Activated naive CD8-positive, alpha-beta T cell (primary cell): ENCODE measurements at regions not wholly inside any gene's neighbourhood (a gene's known extent, or its start where the extent isn't known, plus 50 kb on each side); places are given as distances from the start of the nearest gene placed in this dataset.

Source experiments
- H3K27ac Mint-ChIP-seq: one replicate; pipeline ENCODE4 v1.8.0; 2021; ENCODE audit warnings: mixed read lengths
- H3K27me3 Mint-ChIP-seq: one replicate; pipeline ENCODE4 v1.8.0; 2021; ENCODE audit warnings: mixed read lengths
- H3K36me3 Mint-ChIP-seq: one replicate; pipeline ENCODE4 v1.8.0; 2021; ENCODE audit warnings: mixed read lengths
- H3K4me1 Mint-ChIP-seq: one replicate; pipeline ENCODE4 v1.8.0; 2021; ENCODE audit warnings: low read depth, mixed read lengths
- H3K4me3 Mint-ChIP-seq: one replicate; pipeline ENCODE4 v1.8.0; 2021; ENCODE audit warnings: mild to moderate bottlenecking, mixed read lengths
- H3K9me3 Mint-ChIP-seq: one replicate; pipeline ENCODE4 v1.8.0; 2021; ENCODE audit warnings: low read depth, mixed read lengths

DNA sequence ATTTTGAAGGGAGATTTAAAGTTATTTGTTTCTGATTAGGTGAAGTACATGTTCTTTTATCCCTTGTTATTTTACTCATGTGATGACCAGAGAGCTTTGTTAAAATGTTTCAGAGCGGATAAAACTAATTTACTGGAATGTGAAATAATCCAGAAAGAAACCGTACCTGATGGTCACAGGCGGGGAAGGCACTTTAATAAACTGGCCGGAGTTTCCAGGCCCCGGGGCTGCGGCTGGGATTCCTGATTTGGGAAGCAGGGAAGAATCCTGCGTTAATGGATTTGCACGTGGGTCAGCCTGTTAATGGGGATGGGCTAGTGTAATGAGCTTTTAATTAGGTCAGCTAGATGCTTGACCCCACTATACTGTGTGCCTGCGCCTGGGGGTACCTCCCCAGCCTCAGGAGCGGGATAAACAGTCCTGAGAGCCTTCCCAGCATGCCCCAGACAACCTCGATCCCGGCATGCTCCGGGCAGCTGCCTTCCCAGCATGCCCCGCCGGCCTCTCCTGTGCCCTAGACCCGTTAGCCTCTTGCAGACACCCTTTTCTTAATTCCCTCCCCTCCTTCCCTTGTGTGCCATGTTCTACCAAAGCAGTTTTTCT is 208.6 kb upstream of the CDKN3 start:
- Mint-ChIP-seq H3K27me3 (no peaks in the 10 kb centered on the region), H3K36me3 (no peaks in the 10 kb centered on the region), H3K27ac (no peak overlapping the region), H3K9me3 (no peaks in the 10 kb centered on the region), H3K4me3 (no peak overlapping the region), H3K4me1 (peaks cover 2% of the 10 kb centered on the region)

DNA sequence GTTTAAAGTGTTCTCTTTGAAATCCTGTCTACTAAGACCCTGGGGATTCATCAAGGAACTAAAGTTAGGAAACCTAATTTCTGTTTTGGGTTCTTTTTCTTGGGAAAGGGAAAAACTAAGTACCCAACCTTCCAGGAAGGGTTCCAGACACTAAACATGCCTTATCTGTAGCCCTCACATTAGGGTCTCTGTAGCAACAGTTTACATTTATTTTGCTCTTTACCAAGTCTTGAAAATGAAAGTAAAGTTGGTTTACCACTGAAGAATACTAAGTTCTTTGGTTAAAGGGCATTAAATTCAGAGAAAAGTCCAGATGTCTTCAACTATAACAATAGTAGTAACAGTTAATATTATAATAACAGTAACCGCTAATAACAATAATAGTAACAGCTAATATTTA is 207.5 kb upstream of the CDKN3 start:
- Mint-ChIP-seq H3K27me3 (no peaks in the 10 kb centered on the region), H3K36me3 (no peaks in the 10 kb centered on the region), H3K27ac (no peak overlapping the region), H3K4me1 (peaks cover 2% of the 10 kb centered on the region), H3K4me3 (no peak overlapping the region), H3K9me3 (no peaks in the 10 kb centered on the region)

DNA sequence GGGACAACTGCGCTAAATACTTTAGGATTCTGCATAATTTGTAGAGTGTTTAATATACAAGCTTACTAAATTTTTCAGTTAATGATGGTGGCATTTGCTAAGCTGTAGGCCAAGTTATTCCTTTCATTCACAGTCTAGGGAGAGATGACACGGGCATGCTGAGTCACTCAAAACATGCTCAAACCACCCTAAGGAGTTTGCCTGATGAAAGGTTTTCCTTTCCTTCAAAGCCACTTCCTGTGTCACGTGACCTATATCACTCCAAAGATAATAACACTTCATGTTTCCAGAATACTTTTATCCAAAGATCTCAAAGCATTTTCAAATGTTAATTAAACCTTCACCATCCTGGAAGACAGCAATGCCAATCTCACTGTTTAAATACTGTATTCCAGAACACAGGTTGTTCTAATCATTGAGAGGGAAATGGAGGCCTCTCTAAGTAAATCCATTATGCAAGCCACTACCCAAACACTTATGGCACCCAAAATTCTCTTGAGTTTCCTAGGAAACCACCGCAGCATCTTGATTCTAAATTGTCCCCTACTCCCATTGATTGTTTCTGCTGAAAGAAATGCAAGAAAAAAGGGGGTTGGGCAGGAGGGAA is 207.0 kb upstream of the CDKN3 start:
- Mint-ChIP-seq H3K9me3 (no peaks in the 10 kb centered on the region), H3K4me3 (no peak overlapping the region), H3K27me3 (no peaks in the 10 kb centered on the region), H3K27ac (no peak overlapping the region), H3K4me1 (peaks cover 2% of the 10 kb centered on the region), H3K36me3 (no peaks in the 10 kb centered on the region)

DNA sequence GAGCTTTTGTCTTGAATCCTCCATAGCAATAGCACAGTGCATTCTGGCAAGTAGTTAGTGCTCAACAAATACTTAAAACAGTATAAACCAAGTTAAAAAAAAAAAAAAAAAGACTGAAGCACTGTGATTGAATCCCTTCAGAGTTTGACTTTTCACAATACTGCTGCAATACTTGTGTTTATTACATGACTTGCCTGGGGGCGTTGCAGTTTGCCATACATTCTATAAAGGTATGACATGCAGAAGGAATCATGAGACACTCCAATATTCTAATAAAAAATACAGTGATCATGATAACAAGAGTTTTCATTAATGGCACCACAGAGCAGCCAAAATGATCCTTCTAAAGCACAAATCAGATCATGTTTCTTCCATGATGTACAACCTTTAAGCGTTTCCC is 205.0 kb upstream of the CDKN3 start:
- Mint-ChIP-seq H3K36me3 (no peaks in the 10 kb centered on the region), H3K27me3 (no peaks in the 10 kb centered on the region), H3K4me3 (no peak overlapping the region), H3K9me3 (no peaks in the 10 kb centered on the region), H3K4me1 (peaks cover 2% of the 10 kb centered on the region), H3K27ac (no peak overlapping the region)

DNA sequence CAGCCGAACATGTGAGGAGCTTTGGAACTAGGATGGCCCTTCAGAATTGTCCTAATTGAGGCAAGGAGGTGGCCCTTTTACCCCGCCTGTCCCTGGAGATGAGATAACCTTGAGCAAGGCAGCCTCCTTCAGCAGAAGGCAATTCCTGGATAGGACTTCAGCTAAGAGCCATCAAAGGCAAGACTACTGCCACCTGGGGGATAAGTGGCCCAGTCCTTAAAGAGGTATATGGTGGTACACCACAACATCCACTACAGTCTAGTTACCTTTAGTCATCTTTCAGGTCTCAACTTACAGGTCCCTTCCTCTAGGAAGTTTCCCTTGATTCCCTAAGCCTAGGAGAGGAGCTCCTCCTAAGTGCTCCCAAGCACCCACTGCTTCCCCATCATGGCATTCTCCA is 204.2 kb upstream of the CDKN3 start:
- no peak overlapping the region for H3K27ac Mint-ChIP-seq
- peaks cover 2% of the 10 kb centered on the region for H3K4me1 Mint-ChIP-seq
- no peak overlapping the region for H3K4me3 Mint-ChIP-seq
- no peaks in the 10 kb centered on the region for H3K36me3 Mint-ChIP-seq
- no peaks in the 10 kb centered on the region for H3K9me3 Mint-ChIP-seq
- no peaks in the 10 kb centered on the region for H3K27me3 Mint-ChIP-seq

DNA sequence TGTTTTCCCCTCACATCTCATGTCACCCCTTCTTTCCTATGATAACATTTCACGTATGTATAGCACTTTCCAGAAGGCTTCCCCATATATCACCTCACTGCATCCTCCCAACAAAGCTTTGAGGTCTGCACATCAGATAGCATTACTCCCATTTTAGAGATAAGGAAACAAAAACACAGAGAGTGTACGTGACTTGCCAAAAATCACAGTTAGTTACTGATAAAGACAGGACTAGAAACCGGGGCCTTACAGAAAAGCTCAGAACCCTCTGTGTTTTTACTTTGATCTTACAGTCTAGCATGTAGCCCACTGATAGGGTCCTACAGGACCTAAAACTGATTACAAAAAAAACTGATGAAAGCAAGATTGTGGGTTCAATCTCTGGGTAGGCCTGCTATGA is 202.9 kb upstream of the CDKN3 start:
- H3K27me3 Mint-ChIP-seq, result no peaks in the 10 kb centered on the region
- peaks cover 2% of the 10 kb centered on the region for H3K4me1 Mint-ChIP-seq
- H3K36me3 Mint-ChIP-seq, result no peaks in the 10 kb centered on the region
- no peaks in the 10 kb centered on the region for H3K9me3 Mint-ChIP-seq
- H3K4me3 Mint-ChIP-seq, result no peak overlapping the region
- H3K27ac Mint-ChIP-seq, result no peak overlapping the region

DNA sequence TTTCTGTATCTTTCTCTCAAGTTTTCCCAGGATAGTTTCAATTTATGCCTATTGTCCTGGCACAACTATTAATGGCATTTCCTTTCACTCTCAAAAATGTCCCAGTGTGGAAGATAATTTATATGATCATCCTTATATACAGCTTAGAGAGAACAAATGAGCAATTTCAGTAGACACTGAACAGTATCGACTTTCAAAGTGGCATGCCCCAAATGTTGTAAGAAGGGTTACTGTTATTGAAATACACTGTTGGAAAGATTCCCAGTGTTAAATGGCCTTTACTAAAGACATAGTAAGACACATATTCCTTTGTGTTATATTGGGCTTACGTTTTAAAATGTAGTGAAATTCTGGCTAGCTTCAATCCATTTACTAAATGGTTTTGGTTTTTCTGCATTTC is 202.3 kb upstream of the CDKN3 start:
- Mint-ChIP-seq H3K27ac (no peak overlapping the region), H3K27me3 (no peaks in the 10 kb centered on the region), H3K4me1 (peaks cover 2% of the 10 kb centered on the region), H3K9me3 (no peaks in the 10 kb centered on the region), H3K36me3 (no peaks in the 10 kb centered on the region), H3K4me3 (no peak overlapping the region)

DNA sequence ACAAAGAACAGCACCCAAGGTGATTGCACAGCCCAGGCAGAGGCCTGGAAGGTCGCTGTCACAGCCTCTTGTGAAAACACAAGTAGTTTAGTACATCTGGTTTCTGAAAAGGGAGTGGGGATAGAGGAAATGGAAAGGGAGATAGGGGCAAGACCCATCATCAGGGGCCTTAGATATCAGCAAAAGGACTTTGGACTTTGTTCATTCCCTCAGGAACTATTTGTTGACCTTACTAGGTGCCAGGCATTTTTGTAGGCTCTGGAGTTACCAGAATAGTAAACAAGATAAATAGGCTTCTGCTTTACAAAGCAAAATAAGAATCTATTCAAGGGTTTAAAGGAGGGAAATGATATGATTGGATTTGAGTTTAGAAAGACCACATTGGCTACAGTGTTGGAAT is 199.4 kb upstream of the CDKN3 start:
- Mint-ChIP-seq H3K27ac (no peak overlapping the region), H3K9me3 (no peaks in the 10 kb centered on the region), H3K4me3 (no peak overlapping the region), H3K27me3 (no peaks in the 10 kb centered on the region), H3K36me3 (no peaks in the 10 kb centered on the region), H3K4me1 (no peaks in the 10 kb centered on the region)

DNA sequence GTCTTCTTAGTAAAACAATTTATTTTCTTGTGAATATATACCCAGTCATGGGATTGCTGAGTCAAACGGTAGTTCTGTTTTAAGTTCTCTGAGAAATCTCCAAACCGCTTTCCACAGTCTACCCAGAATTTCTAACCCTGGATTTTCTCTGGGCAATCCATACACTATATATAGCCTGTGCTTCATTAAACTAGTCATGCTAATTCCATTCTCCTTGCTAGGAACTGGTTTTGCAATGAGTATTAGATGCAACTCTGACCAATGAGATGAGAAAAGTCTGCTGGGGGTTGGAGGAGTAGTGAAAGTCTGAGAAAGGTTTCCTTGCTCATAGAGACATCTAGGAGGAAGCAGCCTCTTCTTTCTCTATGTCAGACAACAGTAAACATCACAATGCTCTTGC is 196.1 kb upstream of the CDKN3 start:
- Mint-ChIP-seq H3K4me1 (no peaks in the 10 kb centered on the region), H3K27ac (no peak overlapping the region), H3K4me3 (no peak overlapping the region), H3K27me3 (peaks cover 3% of the 10 kb centered on the region), H3K36me3 (no peaks in the 10 kb centered on the region), H3K9me3 (no peaks in the 10 kb centered on the region)

DNA sequence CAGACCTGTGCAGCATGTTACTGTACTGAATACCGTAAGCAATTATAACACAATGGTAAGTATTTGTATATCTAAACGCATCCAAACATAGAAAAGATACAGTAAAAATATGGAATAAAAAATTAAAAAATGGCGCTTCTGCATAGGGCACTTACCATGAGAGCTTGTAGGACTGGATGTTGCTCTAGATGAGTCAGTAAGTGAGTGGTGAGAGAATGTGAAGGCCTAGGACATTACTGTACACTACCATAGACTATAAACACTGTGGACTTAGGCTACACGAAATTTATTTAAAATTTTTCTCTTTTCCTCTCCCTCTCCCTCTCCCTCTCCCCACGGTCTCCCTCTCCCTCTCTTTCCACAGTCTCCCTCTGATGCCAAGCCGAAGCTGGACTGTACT is 194.5 kb upstream of the CDKN3 start:
- Mint-ChIP-seq H3K9me3 (no peaks in the 10 kb centered on the region), H3K4me1 (no peaks in the 10 kb centered on the region), H3K4me3 (no peak overlapping the region), H3K27ac (no peak overlapping the region), H3K36me3 (no peaks in the 10 kb centered on the region), H3K27me3 (peaks cover 7% of the 10 kb centered on the region)

DNA sequence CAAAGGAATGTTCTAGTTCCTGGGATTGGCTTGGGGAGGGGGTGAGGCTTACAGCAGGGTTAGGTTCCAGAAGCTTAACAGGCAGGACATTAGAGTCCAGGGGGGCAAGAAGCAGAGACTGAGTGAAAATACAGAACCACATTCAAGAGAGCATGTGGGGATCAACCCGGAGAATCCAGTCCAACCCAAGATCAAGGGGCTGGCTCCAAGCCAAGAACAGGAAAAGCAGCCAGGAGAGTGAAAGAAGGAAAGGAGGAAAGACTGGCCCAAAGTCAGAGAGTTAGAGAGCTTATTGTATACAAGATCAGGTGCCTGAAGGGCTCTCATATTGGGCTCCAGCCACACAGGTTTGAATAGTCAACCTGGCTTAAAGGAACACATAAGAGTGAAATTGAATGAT is 190.3 kb upstream of the CDKN3 start:
- Mint-ChIP-seq H3K36me3 (no peaks in the 10 kb centered on the region), H3K27me3 (peaks cover 7% of the 10 kb centered on the region), H3K9me3 (no peaks in the 10 kb centered on the region), H3K4me3 (no peak overlapping the region), H3K4me1 (no peaks in the 10 kb centered on the region), H3K27ac (no peak overlapping the region)

DNA sequence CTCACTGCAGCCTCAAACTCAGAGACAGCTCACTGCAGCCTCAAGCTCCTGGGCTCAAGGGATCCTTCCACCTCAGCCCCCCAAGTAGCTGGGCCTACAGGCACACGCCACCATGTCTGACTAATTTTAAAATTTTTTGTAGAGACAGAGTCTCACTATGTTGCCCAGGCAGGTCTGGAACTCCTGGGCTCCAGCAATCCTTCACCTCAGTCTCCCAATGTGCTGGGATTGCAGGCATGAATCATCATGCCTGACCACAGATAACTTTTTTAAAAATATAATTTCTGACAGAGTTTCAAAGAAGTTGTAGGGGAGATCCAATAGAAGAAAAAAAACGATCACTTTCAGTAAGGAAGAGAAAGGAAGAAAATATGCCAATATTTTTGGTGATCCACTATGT is 189.7 kb upstream of the CDKN3 start:
- Mint-ChIP-seq H3K27me3 (peaks cover 9% of the 10 kb centered on the region), H3K4me3 (no peak overlapping the region), H3K4me1 (no peaks in the 10 kb centered on the region), H3K27ac (no peak overlapping the region), H3K36me3 (no peaks in the 10 kb centered on the region), H3K9me3 (no peaks in the 10 kb centered on the region)

DNA sequence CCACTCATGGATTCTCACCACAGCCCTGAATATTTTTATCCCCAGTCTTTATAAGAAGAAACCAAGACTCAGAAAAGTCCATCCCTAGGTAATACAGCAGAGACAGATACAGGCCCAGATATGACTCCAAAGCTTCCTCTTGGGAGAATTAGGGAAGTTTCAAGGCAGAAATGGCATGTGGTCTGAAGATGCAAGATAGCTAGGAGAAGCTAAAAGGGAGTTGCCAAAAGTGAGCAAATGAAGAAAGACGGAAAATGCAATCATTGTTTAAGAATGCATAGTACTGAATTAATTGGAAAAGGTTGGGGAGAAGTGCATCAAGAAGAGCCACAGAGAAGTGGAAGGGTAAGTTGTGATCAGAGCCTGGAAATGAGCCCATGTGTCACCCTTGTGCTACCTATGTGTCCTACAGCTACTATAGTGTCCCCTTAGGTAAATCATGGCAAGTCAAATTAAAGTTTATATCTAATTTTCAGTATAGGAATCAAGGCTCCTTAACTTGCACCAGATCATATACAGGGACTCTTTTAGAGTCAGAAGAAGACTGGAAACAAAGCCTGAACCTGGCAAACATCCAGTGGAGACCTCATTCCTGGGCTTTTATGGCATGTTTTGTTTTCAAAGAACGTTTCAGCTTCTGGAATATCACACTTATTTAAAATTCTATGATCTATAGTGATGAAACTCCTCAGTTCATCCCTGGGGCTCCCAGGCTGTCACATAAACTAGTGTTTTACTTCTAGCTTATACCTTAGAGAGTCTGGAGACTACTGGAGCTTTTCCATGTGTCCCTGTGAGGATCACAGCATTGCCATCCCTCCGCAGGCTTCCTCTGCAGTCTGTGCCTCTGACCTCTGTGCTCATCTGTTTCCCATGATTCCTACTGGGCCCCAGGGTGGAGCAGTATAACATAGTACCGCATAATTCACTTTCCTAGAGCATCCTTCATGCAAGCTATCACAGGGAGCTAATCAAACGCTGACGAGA is 189.0 kb upstream of the CDKN3 start:
- no peaks in the 10 kb centered on the region for H3K4me1 Mint-ChIP-seq
- no peak overlapping the region for H3K4me3 Mint-ChIP-seq
- peaks cover 9% of the 10 kb centered on the region for H3K27me3 Mint-ChIP-seq
- no peaks in the 10 kb centered on the region for H3K9me3 Mint-ChIP-seq
- no peaks in the 10 kb centered on the region for H3K36me3 Mint-ChIP-seq
- no peak overlapping the region for H3K27ac Mint-ChIP-seq

DNA sequence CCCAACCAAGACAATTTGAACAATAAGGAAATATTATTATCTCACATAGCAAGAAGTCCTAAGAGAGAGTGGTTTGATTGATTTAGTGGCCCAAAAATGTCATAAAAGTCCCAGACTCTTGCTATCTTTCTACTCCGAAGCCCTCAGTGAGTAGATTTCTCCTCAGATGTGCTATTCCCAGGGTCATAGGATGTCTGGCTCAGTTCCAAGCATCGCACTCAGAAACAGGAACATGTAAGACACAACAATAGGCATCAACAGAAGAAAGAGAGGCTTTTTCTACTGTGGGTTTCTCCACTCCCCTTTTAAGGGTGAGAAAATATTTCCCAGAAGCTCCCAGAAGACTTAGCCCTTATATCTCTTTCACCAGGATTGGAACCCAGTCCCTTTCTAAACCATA is 188.1 kb upstream of the CDKN3 start:
- Mint-ChIP-seq H3K4me1 (no peaks in the 10 kb centered on the region), H3K27me3 (peaks cover 11% of the 10 kb centered on the region), H3K27ac (no peak overlapping the region), H3K4me3 (no peak overlapping the region), H3K36me3 (no peaks in the 10 kb centered on the region), H3K9me3 (no peaks in the 10 kb centered on the region)

DNA sequence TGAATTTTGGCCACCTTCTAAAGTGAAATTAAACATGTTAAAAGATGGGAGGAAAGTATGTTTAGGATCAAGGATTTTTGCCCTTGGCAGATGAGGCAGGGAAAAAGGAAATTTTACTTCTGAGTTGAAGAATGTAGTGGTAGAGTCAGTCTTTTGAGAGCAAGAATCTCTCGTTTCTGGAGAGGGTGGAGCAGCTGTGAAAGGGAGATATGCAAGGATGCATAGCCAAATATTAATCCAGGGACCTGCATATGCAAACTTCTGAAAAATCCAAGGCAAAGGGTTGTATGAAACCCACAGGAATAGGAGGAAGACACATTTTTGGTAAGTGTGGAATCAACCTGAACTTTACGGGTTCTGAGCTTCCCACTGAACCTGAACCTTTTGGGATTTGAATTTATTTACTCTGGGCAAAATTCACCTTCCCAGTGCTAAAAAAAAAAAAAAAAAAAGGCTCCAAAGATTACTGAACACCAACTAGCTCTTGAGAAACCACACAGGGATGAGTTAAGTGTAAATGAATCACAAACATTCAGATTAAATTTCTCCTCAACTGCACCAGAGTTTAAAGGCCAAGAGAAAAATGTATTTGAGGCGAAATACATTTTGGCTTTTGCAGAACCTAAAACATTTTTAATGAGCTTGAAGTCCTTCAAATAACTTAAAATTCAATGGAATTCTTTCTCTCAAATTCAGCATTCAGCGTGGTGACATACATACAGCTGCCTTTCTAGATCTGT is 187.1 kb upstream of the CDKN3 start:
- Mint-ChIP-seq H3K9me3 (no peaks in the 10 kb centered on the region), H3K4me1 (no peaks in the 10 kb centered on the region), H3K27ac (no peak overlapping the region), H3K36me3 (no peaks in the 10 kb centered on the region), H3K27me3 (peaks cover 11% of the 10 kb centered on the region), H3K4me3 (no peak overlapping the region)
